HG03097 (cell line): ENCODE measurements at regions not wholly inside any gene's neighbourhood (a gene's known extent, or its start where the extent isn't known, plus 50 kb on each side); places are given as distances from the start of the nearest gene placed in this dataset.
"Not testable (repeated sequence)": the region's sequence is repeated elsewhere in the genome, so short reads cannot be mapped to it uniquely, and the experiment has no call there.

ENCODE experiments used
- ATAC-seq: cut with Tn5 transposase; IDR thresholded peaks from one replicate; pipeline ENCODE4 v1.9.1; 2021; ENCODE audit not compliant: unreplicated experiment, low FRiP score

GRCh38 chr20:50323777-50324775 lies 133.4 kb downstream of the CEBPB start:
- ATAC-seq, result no peak

GRCh38 chr20:50325215-50325614 lies 134.6 kb downstream of the CEBPB start:
- no peak for ATAC-seq

- ATAC-seq, result no peak
Observed at GRCh38 chr20:50325651-50326050, 135.0 kb downstream of the CEBPB start.

DNA sequence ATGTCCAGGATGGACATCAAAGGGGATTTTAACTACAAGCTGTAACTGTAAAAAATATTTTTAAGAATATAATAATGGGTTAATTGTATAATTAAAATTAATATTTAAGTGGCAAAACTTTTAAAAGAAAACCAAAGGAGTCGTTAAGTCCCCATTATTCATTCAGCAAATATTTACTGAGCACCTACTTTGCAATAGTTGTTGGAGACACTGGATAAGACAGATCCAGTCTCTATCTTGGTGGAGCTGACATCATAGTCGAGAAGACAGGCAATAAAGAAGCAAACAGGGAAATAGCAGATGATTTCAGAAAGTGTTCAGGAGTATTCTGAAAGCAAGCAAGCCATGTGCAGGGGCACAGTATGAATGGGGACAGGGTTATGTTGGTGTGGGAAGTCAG lies 137.0 kb downstream of the CEBPB start:
- no peak for ATAC-seq

- ATAC-seq, result no peak
Observed at GRCh38 chr20:50328222-50328979, 137.8 kb downstream of the CEBPB start.

DNA sequence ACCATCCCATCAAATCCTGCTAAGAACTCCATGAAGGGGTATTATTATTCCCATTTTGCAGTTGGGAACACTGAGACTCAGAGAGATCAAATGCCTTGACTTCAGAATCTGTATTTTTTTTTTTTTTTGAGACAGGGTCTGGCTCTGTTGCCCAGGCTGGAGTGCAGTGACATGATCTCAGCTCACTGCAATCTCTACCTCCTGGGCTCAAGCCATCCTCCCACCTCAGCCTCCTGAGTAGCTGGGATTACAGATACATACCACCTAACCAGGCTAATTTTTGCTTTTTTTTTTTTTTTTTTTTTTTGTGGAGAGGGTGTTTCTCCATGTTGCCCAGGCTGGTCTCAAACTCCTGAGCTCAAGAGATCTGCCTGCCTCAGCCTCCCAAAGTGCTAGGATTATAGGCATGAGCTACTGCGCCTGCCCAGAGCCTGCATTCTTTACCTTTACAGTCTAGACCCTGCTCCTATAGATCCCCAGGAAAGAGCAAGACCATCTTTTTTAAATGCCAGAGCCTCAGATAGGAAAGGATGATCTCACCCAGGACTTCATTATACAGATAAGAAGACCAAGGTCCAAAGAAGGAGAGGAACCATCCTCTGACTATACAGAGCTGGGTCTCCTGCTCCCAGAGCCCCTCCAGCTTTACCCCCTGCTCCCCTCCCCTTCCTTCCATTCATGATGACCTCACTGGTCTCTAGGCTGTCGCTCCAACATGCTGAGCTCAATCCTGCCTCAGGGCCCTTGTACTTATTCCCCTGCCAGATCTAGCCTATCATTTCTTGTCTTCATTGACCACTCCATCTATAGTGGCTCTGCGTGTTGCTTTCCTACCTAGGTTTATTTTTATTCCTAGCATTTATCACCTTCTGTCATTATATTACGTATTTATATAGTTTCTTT lies 138.6 kb downstream of the CEBPB start:
- no peak for ATAC-seq

- ATAC-seq, result no peak
Observed at GRCh38 chr20:50329981-50330503, 139.4 kb downstream of the CEBPB start.

- ATAC-seq, result no peak
Observed at GRCh38 chr20:50330504-50331313, 140.1 kb downstream of the CEBPB start.

DNA sequence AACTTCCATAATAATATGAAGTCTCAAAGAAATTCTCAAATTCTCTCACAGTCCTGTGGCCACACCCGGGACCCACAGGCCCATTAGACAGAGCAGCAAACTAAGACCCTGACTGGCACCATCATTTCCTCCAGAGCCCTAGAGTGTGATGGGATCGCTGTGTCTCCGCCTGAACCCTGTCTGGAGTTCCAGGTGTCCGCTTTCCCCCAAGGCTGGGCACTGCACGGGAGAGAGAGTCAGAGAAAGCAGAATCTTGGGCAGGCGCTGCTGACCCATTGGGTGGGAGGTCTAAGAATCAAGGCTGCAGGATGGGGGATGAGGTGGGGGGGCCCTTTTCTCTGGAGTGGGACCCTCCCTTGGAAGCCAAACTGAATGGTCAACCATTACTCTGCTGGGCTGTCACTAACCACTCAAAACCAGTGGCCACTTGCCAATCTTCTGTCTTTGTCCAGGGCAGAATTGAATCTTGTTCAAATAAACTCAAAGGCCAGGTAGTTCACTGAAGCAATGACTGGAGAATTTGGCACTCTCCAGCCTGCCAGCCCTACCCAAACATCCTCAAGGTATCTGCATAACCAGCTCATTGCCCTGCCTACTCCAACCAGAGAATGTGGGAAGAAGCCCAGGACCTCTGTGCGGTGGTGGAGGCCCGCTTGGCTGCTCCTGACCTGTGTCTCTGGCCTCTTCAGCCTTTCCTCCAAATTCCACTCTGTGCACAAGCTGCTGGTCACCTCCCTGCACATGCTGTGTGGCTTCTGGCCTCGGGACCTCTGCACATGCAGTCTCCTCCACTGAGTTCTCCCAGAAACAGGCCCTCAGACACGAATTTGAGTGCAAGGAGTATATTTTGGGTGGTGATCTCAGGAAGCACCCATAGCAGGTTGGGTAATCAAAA lies 141.1 kb downstream of the CEBPB start:
- no peak for ATAC-seq

GRCh38 chr20:50332491-50332980 lies 141.9 kb downstream of the CEBPB start:
- no peak for ATAC-seq

DNA sequence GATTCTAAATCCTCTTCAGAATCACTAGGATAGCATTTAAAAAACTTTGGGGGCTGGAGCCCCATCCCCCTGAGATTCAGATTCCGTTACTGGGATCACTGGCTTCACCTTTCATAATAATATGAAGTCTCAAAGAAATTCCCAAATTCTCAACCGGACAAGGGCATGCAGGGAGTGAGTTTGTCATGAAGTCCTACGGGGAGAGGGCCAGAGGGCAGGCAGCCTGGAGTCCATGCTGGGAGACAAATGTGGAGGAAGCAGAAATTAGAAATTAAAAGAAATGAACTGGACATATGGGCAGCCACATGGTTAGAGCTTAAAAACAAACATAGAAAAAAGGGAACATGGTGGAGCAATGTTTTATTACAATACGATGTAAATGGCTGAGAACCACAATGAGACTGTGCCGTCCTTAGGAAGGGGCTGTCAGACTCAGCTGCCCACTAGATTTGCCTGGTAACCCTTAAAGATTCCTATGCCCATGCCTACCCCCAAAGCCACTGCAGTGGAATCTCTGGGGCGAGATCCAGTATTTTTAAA lies 142.6 kb downstream of the CEBPB start:
- ATAC-seq, result no peak

GRCh38 chr20:50333812-50334211 lies 143.2 kb downstream of the CEBPB start:
- ATAC-seq, result no peak

- ATAC-seq, result not testable (repeated sequence)
Observed at GRCh38 chr20:50334512-50334911, 143.9 kb downstream of the CEBPB start.

- ATAC-seq, result no peak
Observed at GRCh38 chr20:50335105-50335504, 144.5 kb downstream of the CEBPB start.

GRCh38 chr20:50335866-50336265 lies 145.2 kb downstream of the CEBPB start:
- no peak for ATAC-seq

DNA sequence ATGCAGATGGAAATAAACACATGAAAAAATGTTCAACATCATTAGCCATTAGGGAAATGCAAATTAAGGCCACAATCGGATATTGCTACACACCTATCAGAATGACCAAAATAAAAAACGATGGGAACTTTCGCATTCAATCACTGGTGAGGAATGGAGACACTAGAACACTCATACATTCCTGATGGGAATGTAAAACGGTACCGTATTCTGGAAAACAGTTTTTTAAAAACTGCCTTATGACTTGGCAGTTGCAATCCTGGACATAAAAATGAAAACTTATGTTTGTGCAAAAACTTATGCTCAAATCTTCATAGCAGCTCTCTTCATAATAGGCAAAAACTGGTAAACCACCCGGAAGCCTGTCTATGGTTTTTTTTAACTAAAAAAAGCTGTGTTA lies 146.0 kb downstream of the CEBPB start:
- ATAC-seq, result no peak

DNA sequence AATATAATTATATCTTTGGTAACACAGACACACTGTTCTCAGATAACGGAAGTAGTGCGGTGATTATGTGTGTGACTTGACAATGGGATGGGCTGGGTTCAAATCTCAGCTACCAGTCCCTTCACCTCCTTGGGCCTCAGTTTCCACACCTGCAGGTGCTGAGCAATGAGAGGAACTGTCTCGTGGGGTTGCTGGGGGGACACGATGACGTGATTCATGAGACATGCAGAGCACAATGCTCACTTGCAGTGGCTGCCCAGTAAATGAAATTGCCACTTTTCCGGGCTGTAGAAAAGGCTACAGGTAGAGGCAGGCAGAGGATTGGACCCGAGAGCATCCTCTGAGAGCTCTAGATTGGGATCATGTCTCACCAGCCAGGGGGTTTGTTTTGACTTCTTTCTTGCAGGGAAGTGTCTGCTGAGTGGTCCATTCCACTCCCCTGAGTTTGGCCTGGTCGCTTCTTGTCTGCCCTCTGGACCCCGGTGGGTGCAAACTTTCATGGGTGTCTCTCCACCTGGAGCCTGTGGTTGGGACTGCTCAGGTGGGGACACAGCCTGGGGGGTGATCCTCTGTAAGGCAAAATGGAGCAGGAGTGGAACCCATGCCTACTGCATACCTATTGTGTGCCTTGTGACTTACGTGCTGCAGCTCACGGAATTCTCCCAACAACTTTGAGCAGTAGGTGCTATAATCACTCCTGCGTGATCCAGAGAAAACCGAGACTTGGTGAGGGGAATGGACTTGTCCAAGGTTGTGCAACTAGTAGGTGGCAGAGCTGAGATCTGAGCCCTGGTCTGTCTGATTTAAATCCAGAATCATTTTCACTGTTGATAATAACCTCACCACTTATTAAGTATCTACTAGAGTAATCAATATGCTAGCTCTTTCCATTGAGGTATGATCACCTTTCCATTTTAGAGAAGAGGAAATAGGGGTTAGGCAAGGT lies 147.2 kb downstream of the CEBPB start:
- ATAC-seq, result no peak
